ENCODE measurements at regions not wholly inside any gene's neighbourhood (a gene's known extent, or its start where the extent isn't known, plus 50 kb on each side); places are given as distances from the start of the nearest gene placed in this dataset.

GRCh38 chr5:159547466-159548195 lies 217.3 kb upstream of the IL12B start:
- H3K27me3 ChIP-seq (ENCODE audit: control insufficient read depth, insufficient read depth, low read length), result no peaks in the 10 kb centered on the region
- no peak for DNase-seq
- no peaks in the 10 kb centered on the region for H3K4me1 ChIP-seq (ENCODE audit: control insufficient read depth, insufficient read depth, low read length)
- H3K36me3 ChIP-seq (ENCODE audit: control insufficient read depth, insufficient read depth, low read length), result no peaks in the 10 kb centered on the region
- no peak overlapping the region for H3K4me3 ChIP-seq (ENCODE audit: low read length)
- H3K27ac ChIP-seq (ENCODE audit: low read length), result no peak overlapping the region
- peaks cover 2% of the 10 kb centered on the region for H3K9me3 ChIP-seq (replicated peaks; ENCODE audit: control insufficient read depth, low read depth, low read length)
- no CpG with 5 or more reads among the region's 3 CpGs for WGBS (ENCODE audit: insufficient coverage)

- Histone ChIP-seq H3K27me3 (ENCODE audit: control insufficient read depth, insufficient read depth, low read length) (no peaks in the 10 kb centered on the region), H3K9me3 (replicated peaks; ENCODE audit: control insufficient read depth, low read depth, low read length) (peaks cover 2% of the 10 kb centered on the region), H3K4me1 (ENCODE audit: control insufficient read depth, insufficient read depth, low read length) (no peaks in the 10 kb centered on the region), H3K36me3 (ENCODE audit: control insufficient read depth, insufficient read depth, low read length) (no peaks in the 10 kb centered on the region), H3K27ac (ENCODE audit: low read length) (no peak overlapping the region), H3K4me3 (ENCODE audit: low read length) (no peak overlapping the region)
- WGBS (ENCODE audit: insufficient coverage), result no CpG with 5 or more reads among the region's 3 CpGs
- no peak for DNase-seq
Observed at GRCh38 chr5:159548517-159548916, 218.2 kb upstream of the IL12B start.

GRCh38 chr5:159549046-159549445 lies 218.8 kb upstream of the IL12B start:
- no peaks in the 10 kb centered on the region for H3K36me3 ChIP-seq (ENCODE audit: control insufficient read depth, insufficient read depth, low read length)
- no peak for DNase-seq
- no peaks in the 10 kb centered on the region for H3K4me1 ChIP-seq (ENCODE audit: control insufficient read depth, insufficient read depth, low read length)
- no CpG with 5 or more reads among the region's 1 CpG for WGBS (ENCODE audit: insufficient coverage)
- no peaks in the 10 kb centered on the region for H3K27me3 ChIP-seq (ENCODE audit: control insufficient read depth, insufficient read depth, low read length)
- no peak overlapping the region for H3K4me3 ChIP-seq (ENCODE audit: low read length)
- no peak overlapping the region for H3K27ac ChIP-seq (ENCODE audit: low read length)
- H3K9me3 ChIP-seq (replicated peaks; ENCODE audit: control insufficient read depth, low read depth, low read length), result peaks cover 2% of the 10 kb centered on the region

GRCh38 chr5:159550951-159551350 lies 220.7 kb upstream of the IL12B start:
- no CpG with 5 or more reads among the region's 1 CpG for WGBS (ENCODE audit: insufficient coverage)
- DNase-seq, result no peak
- H3K4me3 ChIP-seq (ENCODE audit: low read length), result no peak overlapping the region
- peaks cover 2% of the 10 kb centered on the region for H3K9me3 ChIP-seq (replicated peaks; ENCODE audit: control insufficient read depth, low read depth, low read length)
- H3K27ac ChIP-seq (ENCODE audit: low read length), result no peak overlapping the region
- no peaks in the 10 kb centered on the region for H3K4me1 ChIP-seq (ENCODE audit: control insufficient read depth, insufficient read depth, low read length)
- no peaks in the 10 kb centered on the region for H3K36me3 ChIP-seq (ENCODE audit: control insufficient read depth, insufficient read depth, low read length)
- H3K27me3 ChIP-seq (ENCODE audit: control insufficient read depth, insufficient read depth, low read length), result no peaks in the 10 kb centered on the region

- Histone ChIP-seq H3K9me3 (replicated peaks; ENCODE audit: control insufficient read depth, low read depth, low read length) (no peaks in the 10 kb centered on the region), H3K27ac (ENCODE audit: low read length) (no peak overlapping the region), H3K4me3 (ENCODE audit: low read length) (no peak overlapping the region), H3K4me1 (ENCODE audit: control insufficient read depth, insufficient read depth, low read length) (no peaks in the 10 kb centered on the region), H3K36me3 (ENCODE audit: control insufficient read depth, insufficient read depth, low read length) (no peaks in the 10 kb centered on the region), H3K27me3 (ENCODE audit: control insufficient read depth, insufficient read depth, low read length) (no peaks in the 10 kb centered on the region)
- no peak for DNase-seq
- 78% methylated on average over 3 of the region's 3 CpGs for WGBS (ENCODE audit: insufficient coverage)
Observed at GRCh38 chr5:159552751-159553150, 222.5 kb upstream of the IL12B start.

GRCh38 chr5:159553792-159554191 lies 223.5 kb upstream of the IL12B start:
- no peak overlapping the region for H3K27ac ChIP-seq (ENCODE audit: low read length)
- no peak overlapping the region for H3K4me3 ChIP-seq (ENCODE audit: low read length)
- H3K36me3 ChIP-seq (ENCODE audit: control insufficient read depth, insufficient read depth, low read length), result no peaks in the 10 kb centered on the region
- H3K4me1 ChIP-seq (ENCODE audit: control insufficient read depth, insufficient read depth, low read length), result no peaks in the 10 kb centered on the region
- H3K27me3 ChIP-seq (ENCODE audit: control insufficient read depth, insufficient read depth, low read length), result no peaks in the 10 kb centered on the region
- H3K9me3 ChIP-seq (replicated peaks; ENCODE audit: control insufficient read depth, low read depth, low read length), result no peaks in the 10 kb centered on the region
- DNase-seq, result no peak
- WGBS (ENCODE audit: insufficient coverage), result no CpG with 5 or more reads among the region's 2 CpGs

- Histone ChIP-seq H3K36me3 (ENCODE audit: control insufficient read depth, insufficient read depth, low read length) (no peaks in the 10 kb centered on the region), H3K27ac (ENCODE audit: low read length) (no peak overlapping the region), H3K4me1 (ENCODE audit: control insufficient read depth, insufficient read depth, low read length) (no peaks in the 10 kb centered on the region), H3K4me3 (ENCODE audit: low read length) (no peak overlapping the region), H3K27me3 (ENCODE audit: control insufficient read depth, insufficient read depth, low read length) (peaks cover 2% of the 10 kb centered on the region), H3K9me3 (replicated peaks; ENCODE audit: control insufficient read depth, low read depth, low read length) (no peaks in the 10 kb centered on the region)
- DNase-seq, result no peak
- no CpG with 5 or more reads among the region's 1 CpG for WGBS (ENCODE audit: insufficient coverage)
Observed at GRCh38 chr5:159555084-159555483, 224.8 kb upstream of the IL12B start.

GRCh38 chr5:159559337-159559736 lies 229.1 kb upstream of the IL12B start:
- Histone ChIP-seq H3K27me3 (ENCODE audit: control insufficient read depth, insufficient read depth, low read length) (peaks cover 4% of the 10 kb centered on the region), H3K4me3 (ENCODE audit: low read length) (no peak overlapping the region), H3K27ac (ENCODE audit: low read length) (no peak overlapping the region), H3K36me3 (ENCODE audit: control insufficient read depth, insufficient read depth, low read length) (no peaks in the 10 kb centered on the region), H3K9me3 (replicated peaks; ENCODE audit: control insufficient read depth, low read depth, low read length) (no peaks in the 10 kb centered on the region), H3K4me1 (ENCODE audit: control insufficient read depth, insufficient read depth, low read length) (no peaks in the 10 kb centered on the region)
- WGBS (ENCODE audit: insufficient coverage), result no CpG with 5 or more reads among the region's 2 CpGs
- DNase-seq, result no peak

GRCh38 chr5:159560088-159560487 lies 229.8 kb upstream of the IL12B start:
- Histone ChIP-seq H3K4me3 (ENCODE audit: low read length) (no peak overlapping the region), H3K27ac (ENCODE audit: low read length) (no peak overlapping the region), H3K9me3 (replicated peaks; ENCODE audit: control insufficient read depth, low read depth, low read length) (no peaks in the 10 kb centered on the region), H3K4me1 (ENCODE audit: control insufficient read depth, insufficient read depth, low read length) (no peaks in the 10 kb centered on the region), H3K36me3 (ENCODE audit: control insufficient read depth, insufficient read depth, low read length) (no peaks in the 10 kb centered on the region), H3K27me3 (ENCODE audit: control insufficient read depth, insufficient read depth, low read length) (peaks cover 4% of the 10 kb centered on the region)
- WGBS (ENCODE audit: insufficient coverage), result 55% methylated on average over 2 of the region's 7 CpGs
- no peak for DNase-seq

- Histone ChIP-seq H3K4me3 (ENCODE audit: low read length) (no peak overlapping the region), H3K4me1 (ENCODE audit: control insufficient read depth, insufficient read depth, low read length) (no peaks in the 10 kb centered on the region), H3K36me3 (ENCODE audit: control insufficient read depth, insufficient read depth, low read length) (no peaks in the 10 kb centered on the region), H3K9me3 (replicated peaks; ENCODE audit: control insufficient read depth, low read depth, low read length) (no peaks in the 10 kb centered on the region), H3K27ac (ENCODE audit: low read length) (no peak overlapping the region), H3K27me3 (ENCODE audit: control insufficient read depth, insufficient read depth, low read length) (peaks cover 4% of the 10 kb centered on the region)
- DNase-seq, result no peak
- whole genome bisulfite sequencing (ENCODE audit: insufficient coverage), result 67% methylated on average over 1 of the region's 2 CpGs
Observed at GRCh38 chr5:159564031-159564430, 233.7 kb upstream of the IL12B start.

GRCh38 chr5:159566832-159567231 lies 236.5 kb upstream of the IL12B start:
- no peak overlapping the region for H3K4me3 ChIP-seq (ENCODE audit: low read length)
- no peak overlapping the region for H3K27ac ChIP-seq (ENCODE audit: low read length)
- no peaks in the 10 kb centered on the region for H3K36me3 ChIP-seq (ENCODE audit: control insufficient read depth, insufficient read depth, low read length)
- no peak for DNase-seq
- no peaks in the 10 kb centered on the region for H3K9me3 ChIP-seq (replicated peaks; ENCODE audit: control insufficient read depth, low read depth, low read length)
- H3K27me3 ChIP-seq (ENCODE audit: control insufficient read depth, insufficient read depth, low read length), result no peaks in the 10 kb centered on the region
- no CpG with 5 or more reads among the region's 2 CpGs for WGBS (ENCODE audit: insufficient coverage)
- H3K4me1 ChIP-seq (ENCODE audit: control insufficient read depth, insufficient read depth, low read length), result no peaks in the 10 kb centered on the region

Data from muscle of leg (tissue), 3 donors.